ENCODE measurements at regions not wholly inside any gene's neighbourhood (a gene's known extent, or its start where the extent isn't known, plus 50 kb on each side); places are given as distances from the start of the nearest gene placed in this dataset.

DNA sequence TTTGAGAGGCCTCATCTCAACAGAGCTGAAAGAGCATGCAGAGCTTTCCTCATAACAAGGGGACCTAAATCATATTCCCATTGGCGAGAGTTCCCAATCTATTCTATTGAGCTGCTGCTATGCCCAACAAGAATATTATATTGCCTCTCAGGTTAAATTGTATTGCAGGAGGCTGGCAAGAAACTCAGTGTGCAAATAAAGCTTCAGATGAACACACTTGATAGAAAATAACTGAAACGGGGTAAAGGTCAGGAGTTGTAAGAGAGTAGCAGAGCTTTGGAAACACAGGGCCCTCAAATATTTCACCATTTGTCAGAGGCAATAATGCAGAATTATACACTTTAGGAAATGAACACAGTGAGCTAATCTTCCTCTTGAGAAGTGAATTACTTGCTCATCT lies 364.3 kb upstream of the SPTLC3 start:
- TF ChIP-seq CTCF (IDR thresholded peaks at IDR 0.05), result no peak
- TF ChIP-seq POLR2A (IDR thresholded peaks at IDR 0.05), result no peak
